Activated CD8-positive, alpha-beta memory T cell treated with anti-CD3 and anti-CD28 coated beads, Interleukin-2, amount 10 ng/mL, durations not matched to agents 7 days and 5 days (primary cell): ENCODE measurements at regions not wholly inside any gene's neighbourhood (a gene's known extent, or its start where the extent isn't known, plus 50 kb on each side); places are given as distances from the start of the nearest gene placed in this dataset.
"Not testable (repeated sequence)": the region's sequence is repeated elsewhere in the genome, so short reads cannot be mapped to it uniquely, and the experiment has no call there.

Experiments used
- ATAC-seq: fragments of 150-1000 bp; cut with Tn5 transposase; one replicate; pipeline ENCODE4 v1.10.0; 2021; ENCODE audit warnings: moderate library complexity
- CTCF ChIA-PET: fragments of 350-600 bp; sonication (Branson Sonifier 250); formaldehyde crosslinking; loops from one replicate; lab custom pipeline; 2021; ENCODE audit warnings: antibody characterized with exemption; lab: Charles Lee
- DNase-seq: peaks from one replicate; pipeline ENCODE4 v3.0.0-alpha.2; 2020
- H3K27ac Mint-ChIP-seq: one replicate; pipeline ENCODE4 v1.8.0; 2021; ENCODE audit warnings: mild to moderate bottlenecking, mixed read lengths
- H3K27me3 Mint-ChIP-seq: one replicate; pipeline ENCODE4 v1.8.0; 2021; ENCODE audit warnings: mixed read lengths
- H3K36me3 Mint-ChIP-seq: one replicate; pipeline ENCODE4 v1.8.0; 2021; ENCODE audit warnings: mild to moderate bottlenecking, mixed read lengths
- H3K4me1 Mint-ChIP-seq: one replicate; pipeline ENCODE4 v1.8.0; 2021; ENCODE audit warnings: mixed read lengths
- H3K4me3 Mint-ChIP-seq: one replicate; pipeline ENCODE4 v1.8.0; 2021; ENCODE audit warnings: mild to moderate bottlenecking, moderate library complexity, mixed read lengths
- H3K9me3 Mint-ChIP-seq: one replicate; pipeline ENCODE4 v1.8.0; 2022; ENCODE audit warnings: low read depth, mixed read lengths

- Mint-ChIP-seq H3K36me3 (no peaks in the 10 kb centered on the region), H3K4me3 (no peak overlapping the region), H3K9me3 (no peaks in the 10 kb centered on the region), H3K4me1 (no peaks in the 10 kb centered on the region), H3K27me3 (no peaks in the 10 kb centered on the region), H3K27ac (no peak overlapping the region)
- CTCF ChIA-PET: no interaction called here
- ATAC-seq: no peak
- DNase-seq: no peak
These were observed 203.1 kb downstream of the ARHGEF9 start for GRCh38 chrX:63581906-63582305.

GRCh38 chrX:63581398-63581797, 203.6 kb downstream of the ARHGEF9 start:
- Mint-ChIP-seq H3K4me1 (no peaks in the 10 kb centered on the region), H3K27me3 (no peaks in the 10 kb centered on the region), H3K4me3 (no peak overlapping the region), H3K27ac (no peak overlapping the region), H3K36me3 (no peaks in the 10 kb centered on the region), H3K9me3 (no peaks in the 10 kb centered on the region)
- CTCF ChIA-PET: no interaction called here
- DNase-seq: no peak
- no peak for ATAC-seq

- Mint-ChIP-seq H3K36me3 (no peaks in the 10 kb centered on the region), H3K27me3 (no peaks in the 10 kb centered on the region), H3K9me3 (no peaks in the 10 kb centered on the region), H3K27ac (no peak overlapping the region), H3K4me1 (no peaks in the 10 kb centered on the region), H3K4me3 (no peak overlapping the region)
- DNase-seq (no peak), ATAC-seq (no peak)
- CTCF ChIA-PET: no interaction called here
These were observed 208.5 kb downstream of the ARHGEF9 start for GRCh38 chrX:63576533-63576932.

- H3K4me3 Mint-ChIP-seq, CTCF ChIA-PET, ATAC-seq, H3K27me3 Mint-ChIP-seq, DNase-seq, H3K27ac Mint-ChIP-seq, H3K4me1 Mint-ChIP-seq, H3K36me3 Mint-ChIP-seq, H3K9me3 Mint-ChIP-seq: not testable (repeated sequence)
These were observed 209.3 kb downstream of the ARHGEF9 start for GRCh38 chrX:63575700-63576099.

- Mint-ChIP-seq H3K27ac (no peak overlapping the region), H3K4me1 (no peaks in the 10 kb centered on the region), H3K9me3 (no peaks in the 10 kb centered on the region), H3K4me3 (no peak overlapping the region), H3K36me3 (no peaks in the 10 kb centered on the region), H3K27me3 (no peaks in the 10 kb centered on the region)
- DNase-seq: no peak
- CTCF ChIA-PET: no interaction called here
- no peak for ATAC-seq
These were observed 215.7 kb upstream of the SPIN4 start for GRCh38 chrX:63566856-63567255.

GRCh38 chrX:63561425-63561824, 210.3 kb upstream of the SPIN4 start:
- H3K27ac Mint-ChIP-seq: no peak overlapping the region

GRCh38 chrX:63560601-63561218, 209.6 kb upstream of the SPIN4 start:
- Mint-ChIP-seq H3K27ac (peak overlapping the region; percentile 86), H3K4me1 (peaks cover 10% of the 10 kb centered on the region)
- peak; percentile 71 for DNase-seq

More at GRCh38 chrX:63561425-63561824, 210.3 kb upstream of the SPIN4 start:
- ATAC-seq (no peak), DNase-seq (no peak)
- Mint-ChIP-seq H3K4me3 (peak overlapping the region; percentile 98), H3K4me1 (peaks cover 10% of the 10 kb centered on the region), H3K36me3 (peaks cover 3% of the 10 kb centered on the region), H3K27me3 (no peaks in the 10 kb centered on the region), H3K9me3 (no peaks in the 10 kb centered on the region)
- CTCF ChIA-PET: interaction anchor here (0.9 kb wide), 1 partner anchor 21 kb away, joined by 3 read pairs; no protein-coding TSS in a partner anchor

GRCh38 chrX:63551856-63552255, 200.7 kb upstream of the SPIN4 start:
- Mint-ChIP-seq H3K4me1 (no peaks in the 10 kb centered on the region), H3K27ac (no peak overlapping the region), H3K9me3 (peaks cover 3% of the 10 kb centered on the region), H3K36me3 (peaks cover 7% of the 10 kb centered on the region), H3K27me3 (no peaks in the 10 kb centered on the region), H3K4me3 (no peak overlapping the region)
- no peak for DNase-seq
- no peak for ATAC-seq
- CTCF ChIA-PET: no interaction called here

More at GRCh38 chrX:63560601-63561218, 209.6 kb upstream of the SPIN4 start:
- no peaks in the 10 kb centered on the region for H3K27me3 Mint-ChIP-seq
- peak; percentile 95 for ATAC-seq
- peaks cover 4% of the 10 kb centered on the region for H3K36me3 Mint-ChIP-seq
- no peaks in the 10 kb centered on the region for H3K9me3 Mint-ChIP-seq
- H3K4me3 Mint-ChIP-seq: peak overlapping the region; percentile 98
- CTCF ChIA-PET: interaction anchor here (0.9 kb wide), 1 partner anchor 20 kb away, joined by 3 read pairs; no protein-coding TSS in a partner anchor

- Mint-ChIP-seq H3K36me3 (peaks cover 6% of the 10 kb centered on the region), H3K27me3 (no peaks in the 10 kb centered on the region), H3K4me1 (peaks cover 2% of the 10 kb centered on the region), H3K27ac (no peak overlapping the region), H3K4me3 (no peak overlapping the region), H3K9me3 (peaks cover 5% of the 10 kb centered on the region)
- CTCF ChIA-PET: no interaction called here
- DNase-seq (no peak), ATAC-seq (no peak)
These were observed 179.5 kb upstream of the SPIN4 start for GRCh38 chrX:63530654-63531053.

- H3K9me3 Mint-ChIP-seq: peaks cover 5% of the 10 kb centered on the region
- no peaks in the 10 kb centered on the region for H3K27me3 Mint-ChIP-seq
- DNase-seq (no peak), ATAC-seq (no peak)
- CTCF ChIA-PET: no interaction called here
- no peak overlapping the region for H3K4me3 Mint-ChIP-seq
- H3K27ac Mint-ChIP-seq: no peak overlapping the region
- peaks cover 6% of the 10 kb centered on the region for H3K36me3 Mint-ChIP-seq
- peaks cover 2% of the 10 kb centered on the region for H3K4me1 Mint-ChIP-seq
These were observed 178.8 kb upstream of the SPIN4 start for GRCh38 chrX:63529961-63530360.

- CTCF ChIA-PET: no interaction called here
- Mint-ChIP-seq H3K27ac (no peak overlapping the region), H3K27me3 (no peaks in the 10 kb centered on the region), H3K4me1 (peaks cover 2% of the 10 kb centered on the region), H3K36me3 (peaks cover 6% of the 10 kb centered on the region), H3K4me3 (no peak overlapping the region), H3K9me3 (peaks cover 2% of the 10 kb centered on the region)
- DNase-seq (no peak), ATAC-seq (no peak)
These were observed 175.7 kb upstream of the SPIN4 start for GRCh38 chrX:63526863-63527262.

GRCh38 chrX:63525491-63525890, 174.4 kb upstream of the SPIN4 start:
- Mint-ChIP-seq H3K4me3 (no peak overlapping the region), H3K36me3 (peaks cover 2% of the 10 kb centered on the region), H3K4me1 (peaks cover 2% of the 10 kb centered on the region), H3K27me3 (no peaks in the 10 kb centered on the region), H3K27ac (no peak overlapping the region), H3K9me3 (no peaks in the 10 kb centered on the region)
- ATAC-seq: no peak
- no peak for DNase-seq
- CTCF ChIA-PET: no interaction called here

- H3K27ac Mint-ChIP-seq, CTCF ChIA-PET, H3K36me3 Mint-ChIP-seq, H3K4me3 Mint-ChIP-seq, H3K27me3 Mint-ChIP-seq, H3K9me3 Mint-ChIP-seq, DNase-seq, ATAC-seq, H3K4me1 Mint-ChIP-seq: not testable (repeated sequence)
These were observed 168.2 kb upstream of the SPIN4 start for GRCh38 chrX:63519368-63519767.

GRCh38 chrX:63514569-63515080, 163.5 kb upstream of the SPIN4 start:
- ATAC-seq (no peak), DNase-seq (no peak)
- Mint-ChIP-seq H3K9me3 (no peaks in the 10 kb centered on the region), H3K4me3 (no peak overlapping the region), H3K4me1 (no peaks in the 10 kb centered on the region), H3K27ac (no peak overlapping the region), H3K36me3 (no peaks in the 10 kb centered on the region), H3K27me3 (no peaks in the 10 kb centered on the region)
- CTCF ChIA-PET: no interaction called here
